Ecto neural progenitor cell (in vitro differentiated cells): ENCODE measurements at regions not wholly inside any gene's neighbourhood (a gene's known extent, or its start where the extent isn't known, plus 50 kb on each side); places are given as distances from the start of the nearest gene placed in this dataset.
"Not testable (repeated sequence)": the region's sequence is repeated elsewhere in the genome, so short reads cannot be mapped to it uniquely, and the experiment has no call there.

Experiments used
- DNase-seq: peaks from one replicate; pipeline ENCODE4 v3.0.0-alpha.2; 2018; ENCODE audit warnings: low spot score

DNA sequence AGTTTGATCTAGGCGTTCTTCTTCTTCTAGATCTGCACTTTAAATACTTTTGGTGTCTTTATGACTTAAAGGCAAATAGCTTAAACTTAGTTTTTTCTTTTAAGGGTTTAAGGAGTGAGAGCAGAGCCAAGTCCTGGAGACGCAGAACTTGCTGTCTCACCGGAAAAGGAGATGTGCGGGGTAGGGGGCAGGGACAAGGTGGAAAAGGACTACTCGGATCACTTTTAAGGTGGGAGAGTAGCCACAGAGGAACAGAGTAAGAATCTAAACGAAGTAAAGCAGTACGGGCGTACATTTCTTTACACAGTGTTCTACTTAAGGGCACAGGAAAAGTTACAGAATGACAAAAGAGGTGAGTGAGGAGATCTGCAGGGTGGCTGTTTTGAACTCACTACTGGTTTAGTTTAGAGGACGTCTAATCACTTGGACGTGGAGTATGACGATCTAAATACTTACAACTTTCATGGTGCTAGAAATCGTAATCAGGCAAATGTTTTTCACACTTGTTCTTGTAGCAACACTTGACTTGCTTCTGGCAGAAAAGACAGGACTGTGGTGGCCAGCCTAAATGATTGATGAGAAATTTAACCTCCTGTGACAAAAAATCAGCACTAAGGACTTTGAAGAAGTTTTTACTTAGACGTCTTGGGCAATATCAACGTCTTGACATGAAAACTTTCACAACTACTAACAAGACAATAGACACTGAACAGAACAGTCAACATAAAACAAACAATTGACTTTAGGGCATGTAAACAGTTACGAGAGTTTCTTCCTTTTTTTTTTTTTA, 127.0 kb downstream of the ART5 start:
- DNase-seq: not testable (repeated sequence)

DNA sequence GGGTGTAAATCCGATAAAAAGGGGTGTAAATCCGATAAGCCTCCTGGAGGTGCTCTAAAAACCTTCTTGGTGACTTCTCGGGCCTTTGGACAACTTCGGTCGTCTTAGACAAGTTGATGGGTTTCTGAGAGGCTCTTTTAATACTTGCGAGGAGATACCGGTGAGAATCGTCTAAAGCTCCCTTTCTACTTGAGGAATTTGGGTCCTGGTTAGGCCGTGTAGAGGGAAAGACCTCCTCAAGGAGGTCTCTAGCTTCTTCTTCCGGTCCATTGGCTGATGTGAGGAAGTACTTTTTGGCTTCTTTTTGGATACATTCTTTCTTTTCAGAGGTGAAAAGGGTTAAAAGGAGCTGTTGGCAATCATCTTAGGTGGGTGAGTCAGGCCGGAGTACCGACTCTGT, 128.5 kb downstream of the ART5 start:
- DNase-seq: not testable (repeated sequence)

DNA sequence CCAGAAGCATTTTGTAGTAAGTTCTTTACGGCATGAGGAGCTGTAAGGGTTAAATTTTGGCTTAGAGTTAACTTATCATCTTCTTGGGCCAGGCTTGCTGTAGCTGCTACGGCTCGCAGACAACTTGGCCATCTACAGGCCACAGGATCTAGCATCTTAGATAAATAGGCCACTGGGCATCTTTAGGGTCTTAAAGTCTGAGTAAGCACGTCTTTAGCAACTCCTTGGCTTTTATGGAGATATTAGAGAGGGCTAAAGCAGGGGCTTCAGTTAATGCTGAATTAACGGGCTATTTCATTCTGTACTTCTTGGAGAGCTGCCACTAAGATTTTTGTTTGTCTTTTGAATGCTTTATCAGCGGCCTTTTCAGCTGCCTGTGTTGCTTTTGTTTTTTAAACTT, 129.0 kb downstream of the ART5 start:
- not testable (repeated sequence) for DNase-seq

DNA sequence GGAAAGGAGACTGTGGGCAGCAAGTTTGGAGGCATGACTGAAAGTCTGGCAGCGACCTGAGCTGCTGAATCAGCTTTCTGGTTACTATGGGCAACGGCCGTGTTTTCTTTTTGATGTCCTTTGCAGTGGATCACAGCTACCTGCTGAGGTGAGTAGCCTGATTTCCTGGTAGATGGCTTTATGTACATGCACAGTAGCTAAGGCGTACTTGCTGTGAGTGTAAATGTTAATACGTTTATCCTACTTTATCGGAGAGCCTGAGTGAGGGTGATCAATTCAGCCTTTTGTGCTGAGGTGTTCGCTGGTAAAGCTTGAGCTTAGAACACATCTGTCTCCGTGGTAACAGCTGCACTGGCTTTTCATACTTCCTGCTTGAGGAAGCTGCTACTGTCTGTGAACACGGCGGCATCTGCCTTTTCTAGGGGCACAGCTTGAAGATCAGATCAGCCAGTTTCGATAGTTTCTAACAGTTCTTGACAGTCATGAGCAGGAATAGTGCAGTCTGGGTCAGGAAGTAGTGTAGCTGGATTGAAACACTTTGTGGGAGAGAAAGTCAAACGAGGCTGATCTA, 129.6 kb downstream of the ART5 start:
- DNase-seq: not testable (repeated sequence)

DNA sequence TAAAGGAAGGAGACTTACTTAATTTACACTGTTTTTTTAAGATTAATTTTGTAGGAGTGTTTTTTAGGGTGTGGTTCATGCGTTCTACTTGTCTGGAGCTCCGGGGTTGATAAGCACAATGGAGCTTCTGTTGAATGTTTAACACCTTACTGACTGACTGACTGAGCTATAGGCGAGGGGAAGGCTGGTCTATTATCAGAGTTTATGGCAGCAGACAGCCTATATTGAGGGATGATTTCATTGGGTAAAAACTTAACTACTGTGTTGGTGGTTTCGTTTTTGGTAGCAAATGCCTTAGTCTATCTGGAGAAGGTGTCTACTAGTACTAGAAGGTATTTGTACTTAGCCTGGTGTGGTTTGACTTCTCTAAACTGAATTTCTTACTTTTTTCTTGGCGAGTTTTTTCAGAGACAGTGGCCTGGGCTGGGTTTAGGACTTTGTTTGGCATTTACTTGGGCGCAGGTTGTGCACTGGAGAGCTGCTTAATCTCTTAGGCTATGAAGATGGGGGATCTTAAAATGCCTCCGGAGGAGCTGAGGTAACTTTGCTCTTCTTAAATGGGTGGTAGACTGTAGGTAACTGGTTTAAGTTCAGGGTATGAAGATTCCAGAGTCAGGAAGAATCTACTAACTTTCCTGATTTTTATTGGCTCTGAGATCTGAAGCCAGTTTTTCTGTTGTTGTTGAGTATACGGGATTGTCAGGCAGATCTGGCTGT, 130.2 kb downstream of the ART5 start:
- not testable (repeated sequence) for DNase-seq

DNA sequence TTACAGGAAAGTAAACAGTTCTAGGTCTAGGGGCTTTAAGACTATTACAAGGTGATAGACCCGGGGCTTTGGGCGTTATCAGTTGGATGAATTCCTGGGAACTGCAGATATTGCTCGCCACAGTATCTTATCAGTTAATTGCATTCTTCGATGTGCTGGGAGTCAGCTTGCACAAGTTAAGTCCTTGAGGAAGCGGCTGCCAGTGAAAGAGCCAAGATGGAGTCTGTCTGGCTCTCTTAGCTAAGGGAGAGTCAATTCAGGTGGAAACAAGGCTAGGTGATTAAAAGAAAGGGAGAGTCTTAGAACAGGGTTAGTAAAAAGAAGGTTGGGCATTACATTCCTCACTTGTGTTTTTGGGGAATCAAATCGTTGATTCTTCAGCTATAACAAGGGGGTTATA, 130.6 kb upstream of the ZNF195 start:
- DNase-seq: not testable (repeated sequence)

DNA sequence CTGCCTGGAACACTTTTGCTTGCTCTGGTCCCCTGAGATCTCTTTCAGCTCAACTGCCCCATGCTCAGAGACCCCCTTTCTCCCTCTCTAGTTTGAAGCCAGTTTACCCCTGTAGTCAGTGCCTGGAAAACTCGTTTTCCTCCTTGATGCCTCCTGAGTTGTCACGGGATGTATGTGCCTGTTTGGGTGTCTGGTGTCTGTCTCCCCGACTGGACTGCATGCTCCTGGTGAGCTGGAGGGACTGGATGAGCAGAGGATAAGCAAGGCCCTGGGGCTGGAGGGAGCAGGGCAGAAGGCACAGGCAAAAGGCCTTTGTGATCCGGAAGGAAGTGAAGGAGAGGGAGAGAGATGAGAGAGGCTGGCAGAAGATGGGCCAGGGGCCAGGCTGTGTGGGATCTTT, 120.3 kb upstream of the ZNF195 start:
- not testable (repeated sequence) for DNase-seq

DNA sequence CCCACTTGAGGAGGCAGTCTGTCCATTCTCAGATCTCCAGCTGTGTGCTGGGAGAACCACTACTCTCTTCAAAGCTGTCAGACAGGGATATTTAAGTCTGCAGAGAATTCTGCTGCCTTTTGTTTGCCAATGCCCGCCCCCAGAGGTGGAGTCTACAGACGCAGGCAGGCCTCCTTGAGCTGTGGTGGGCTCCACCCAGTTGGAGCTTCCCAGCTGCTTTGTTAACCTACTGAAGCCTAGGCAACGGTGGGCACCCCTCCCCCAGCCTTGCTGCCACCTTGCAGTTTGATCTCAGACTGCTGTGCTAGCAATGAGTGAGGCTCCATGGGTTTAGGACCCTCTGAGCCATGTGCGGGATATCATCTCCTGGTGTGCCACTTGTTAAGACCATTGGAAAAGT, 119.4 kb upstream of the ZNF195 start:
- DNase-seq: not testable (repeated sequence)

DNA sequence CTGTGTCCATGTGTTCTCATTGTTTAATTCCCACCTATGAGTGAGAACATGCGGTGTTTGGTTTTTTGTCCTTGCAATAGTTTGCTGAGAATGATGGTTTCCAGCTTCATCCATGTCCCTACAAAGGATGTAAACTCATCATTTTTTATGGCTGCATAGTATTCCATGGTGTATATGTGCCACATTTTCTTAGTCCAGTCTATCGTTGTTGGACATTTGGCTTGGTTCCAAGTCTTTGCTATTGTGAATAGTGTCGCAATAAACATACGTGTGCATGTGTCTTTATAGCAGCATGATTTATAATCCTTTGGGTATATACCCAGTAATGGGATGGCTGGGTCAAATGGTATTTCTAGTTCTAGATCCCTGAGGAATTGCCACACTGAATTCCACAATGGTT, 114.2 kb upstream of the ZNF195 start:
- not testable (repeated sequence) for DNase-seq

DNA sequence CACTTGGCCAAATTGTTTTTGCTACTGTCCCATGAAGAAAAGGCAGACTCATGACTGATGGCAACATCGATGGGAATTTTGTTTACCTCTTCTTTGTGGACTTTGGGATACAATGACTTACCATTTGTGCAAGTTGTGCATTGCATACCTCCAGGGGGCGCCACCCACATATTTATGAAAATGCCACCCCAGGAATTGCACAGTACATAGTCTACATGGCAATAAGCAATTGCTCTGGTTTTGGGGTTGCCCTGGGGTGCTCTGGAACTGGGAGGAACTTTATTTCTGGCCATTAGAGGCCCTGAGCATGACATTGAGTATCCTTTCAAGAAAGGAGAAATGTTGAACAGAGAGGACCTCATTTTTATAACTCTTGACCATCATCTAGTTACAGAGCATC, 109.1 kb upstream of the ZNF195 start:
- not testable (repeated sequence) for DNase-seq

DNA sequence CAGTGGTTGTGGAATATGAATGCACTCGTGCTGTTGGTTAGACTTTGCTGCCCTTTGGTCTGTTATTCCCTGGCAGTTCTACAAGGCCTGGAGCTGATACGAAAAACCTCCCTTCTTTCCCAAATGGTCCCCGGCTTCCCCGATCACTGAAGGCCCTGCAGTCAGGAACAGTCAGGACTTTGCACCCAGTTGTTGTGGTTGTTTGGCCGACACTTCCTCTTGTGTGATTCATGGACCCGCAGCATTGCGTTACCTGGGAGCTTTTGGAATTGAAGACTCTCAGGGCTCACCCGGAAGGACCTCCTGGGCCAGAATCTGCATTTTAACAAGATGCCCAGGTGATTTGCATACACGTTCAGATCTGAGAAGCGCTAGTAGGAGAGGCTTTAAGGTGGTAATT, 106.8 kb upstream of the ZNF195 start:
- DNase-seq: not testable (repeated sequence)

DNA sequence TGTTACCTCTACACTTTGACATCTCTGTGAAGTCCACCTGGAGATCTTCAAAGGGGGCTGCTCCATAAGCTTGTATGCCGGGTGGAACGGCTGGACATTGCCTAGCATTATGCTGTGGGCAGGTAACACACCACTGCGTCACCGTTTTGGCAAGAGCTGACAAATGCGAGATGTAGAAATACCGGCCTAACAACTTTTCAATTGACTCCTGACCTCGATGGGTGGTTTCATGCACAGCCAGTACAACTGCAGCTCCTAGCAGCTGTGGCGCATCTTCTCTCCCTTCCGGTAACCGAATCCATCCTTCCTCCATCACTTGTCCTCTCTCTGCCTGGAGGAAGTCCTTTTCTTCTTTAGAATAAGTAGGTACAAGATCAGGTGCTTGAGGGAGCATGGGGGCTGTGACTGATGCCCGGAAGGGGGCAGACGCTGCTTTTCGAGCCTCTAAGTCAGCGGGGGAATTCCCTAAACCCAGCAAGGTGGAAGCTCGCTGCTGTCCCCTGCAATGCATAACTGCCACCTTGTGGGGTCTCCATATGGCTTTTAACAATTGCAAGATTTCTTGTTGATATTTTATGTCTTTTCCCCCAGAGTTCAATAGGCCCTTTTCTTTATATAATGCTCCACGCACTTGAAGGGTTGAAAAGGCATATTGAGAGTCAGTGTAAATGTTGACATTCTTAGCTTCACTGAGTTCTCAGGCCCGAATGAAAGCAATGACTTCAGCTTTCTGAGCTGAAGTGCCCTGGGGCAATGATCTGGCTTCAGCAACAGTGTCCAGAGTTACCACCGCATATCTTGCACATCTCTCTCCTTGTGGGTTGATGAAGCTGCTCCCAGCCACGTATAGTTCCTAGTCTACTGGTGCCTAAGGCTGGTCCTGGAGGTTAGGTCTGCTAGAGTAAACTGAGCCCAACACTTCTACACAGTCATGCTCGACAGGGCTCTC, 98.3 kb upstream of the ZNF195 start:
- DNase-seq: not testable (repeated sequence)

DNA sequence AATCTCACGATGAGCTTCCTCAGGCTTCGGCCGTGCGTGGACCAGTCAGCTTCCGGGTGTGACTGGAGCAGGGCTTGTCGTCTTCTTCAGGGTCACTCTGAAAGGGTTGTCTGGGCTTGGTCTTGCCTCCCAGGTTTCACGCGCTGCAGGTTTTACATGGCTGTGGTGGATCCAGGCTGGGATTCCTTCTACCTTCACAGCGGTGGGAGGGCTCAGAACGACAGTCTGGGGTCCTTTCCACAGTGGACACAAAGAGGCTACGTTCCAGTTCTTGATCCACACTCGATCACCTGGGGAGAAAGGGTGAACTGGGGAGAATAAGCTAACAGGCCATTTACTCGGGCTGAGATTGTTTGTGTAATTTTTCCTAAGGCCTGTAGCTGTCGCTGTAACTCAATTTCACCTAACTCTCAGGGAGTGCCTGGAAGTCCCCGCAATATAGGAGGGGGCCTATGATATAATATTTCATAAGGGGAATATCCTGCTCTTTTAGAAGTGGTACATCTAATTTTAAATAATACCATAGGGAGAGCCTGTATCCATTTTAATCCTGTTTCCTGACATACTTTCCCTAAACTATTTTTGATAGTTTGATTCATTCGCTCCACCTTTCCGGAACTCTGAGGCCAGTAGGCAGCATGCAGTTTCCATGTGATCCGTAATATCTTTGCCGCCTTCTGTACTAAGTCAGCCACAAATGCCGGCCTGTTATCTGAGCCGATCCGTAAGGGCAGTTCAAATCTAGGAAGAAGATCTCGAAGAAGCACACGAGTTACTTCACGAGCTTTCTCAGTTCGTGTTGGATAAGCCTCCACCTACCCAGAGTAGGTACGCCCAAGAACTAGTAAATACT, 97.4 kb upstream of the ZNF195 start:
- not testable (repeated sequence) for DNase-seq

DNA sequence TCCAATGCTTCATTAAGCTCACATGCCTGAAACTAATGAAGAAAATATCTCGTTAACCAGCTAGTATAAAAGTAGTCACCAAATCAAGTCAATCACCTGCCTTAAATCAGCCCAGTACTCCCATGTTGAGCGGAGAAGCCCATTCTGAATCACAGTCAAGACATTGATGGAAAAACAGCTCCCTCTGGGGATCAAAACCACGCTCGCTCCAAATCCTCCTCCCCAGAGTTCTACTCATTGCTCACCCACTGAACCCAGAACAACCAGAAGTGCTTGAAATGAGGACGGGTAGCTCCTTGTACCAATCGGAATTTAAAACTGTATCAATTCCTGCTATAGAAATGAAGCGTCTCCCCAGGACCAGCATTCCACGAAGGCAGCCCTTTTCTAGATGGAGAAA, 90.0 kb upstream of the ZNF195 start:
- DNase-seq: not testable (repeated sequence)

DNA sequence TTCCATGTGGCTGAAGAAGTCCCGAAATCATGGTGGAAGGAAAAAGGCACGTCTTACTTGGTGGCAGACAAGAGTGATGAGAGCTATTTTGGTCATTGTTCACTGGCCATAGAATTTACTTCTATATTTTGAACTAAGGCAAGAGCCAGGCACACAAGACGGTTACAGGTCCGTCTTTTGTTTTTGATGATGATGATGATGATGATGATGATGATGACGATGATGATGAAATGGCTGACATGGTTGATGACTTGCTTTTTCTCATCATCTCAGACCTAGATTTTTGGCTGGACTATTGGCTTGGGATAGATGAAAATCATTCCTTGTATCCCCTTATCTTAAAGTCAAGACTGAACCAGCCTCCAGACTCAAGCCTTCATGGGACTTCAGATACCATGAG, 88.7 kb upstream of the ZNF195 start:
- not testable (repeated sequence) for DNase-seq

DNA sequence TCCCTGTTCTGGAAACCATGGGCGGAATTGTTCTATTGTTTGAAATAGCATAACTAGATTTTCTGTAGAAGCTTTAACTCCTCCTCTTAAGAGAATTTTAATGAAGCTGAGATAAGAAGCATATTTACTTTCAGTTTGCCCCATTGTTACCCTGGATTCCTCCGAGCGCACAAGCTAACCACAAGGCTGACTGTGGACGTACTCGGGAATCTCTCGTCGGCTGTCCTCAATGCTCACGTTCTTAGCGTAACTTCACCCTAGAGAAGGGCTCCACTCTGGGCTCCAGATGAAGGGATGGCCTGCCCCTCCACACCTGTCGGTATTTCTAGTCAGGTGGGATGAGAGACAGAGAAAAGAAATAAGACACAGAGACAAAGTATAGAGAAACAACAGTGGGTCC, 76.7 kb upstream of the ZNF195 start:
- not testable (repeated sequence) for DNase-seq

DNA sequence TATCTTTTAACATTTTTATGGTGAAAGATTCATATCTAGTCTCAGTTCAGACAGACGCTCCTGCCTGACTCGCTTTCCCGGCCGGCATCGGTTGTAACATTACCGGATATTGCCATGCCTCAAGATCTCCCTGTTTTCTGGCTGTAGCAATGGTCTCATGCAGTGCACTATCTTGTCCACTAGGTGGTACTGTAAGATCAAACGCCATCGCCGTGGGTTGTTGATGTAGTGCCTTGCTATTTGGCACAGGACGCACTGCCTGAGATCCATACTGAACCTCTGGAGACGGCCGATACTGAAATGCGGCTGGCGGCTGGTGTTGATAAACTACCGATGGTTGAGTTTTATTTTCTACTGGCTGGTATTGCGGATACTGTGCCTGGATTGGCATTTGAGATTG, 75.9 kb upstream of the ZNF195 start:
- peak; percentile 52 for DNase-seq

DNA sequence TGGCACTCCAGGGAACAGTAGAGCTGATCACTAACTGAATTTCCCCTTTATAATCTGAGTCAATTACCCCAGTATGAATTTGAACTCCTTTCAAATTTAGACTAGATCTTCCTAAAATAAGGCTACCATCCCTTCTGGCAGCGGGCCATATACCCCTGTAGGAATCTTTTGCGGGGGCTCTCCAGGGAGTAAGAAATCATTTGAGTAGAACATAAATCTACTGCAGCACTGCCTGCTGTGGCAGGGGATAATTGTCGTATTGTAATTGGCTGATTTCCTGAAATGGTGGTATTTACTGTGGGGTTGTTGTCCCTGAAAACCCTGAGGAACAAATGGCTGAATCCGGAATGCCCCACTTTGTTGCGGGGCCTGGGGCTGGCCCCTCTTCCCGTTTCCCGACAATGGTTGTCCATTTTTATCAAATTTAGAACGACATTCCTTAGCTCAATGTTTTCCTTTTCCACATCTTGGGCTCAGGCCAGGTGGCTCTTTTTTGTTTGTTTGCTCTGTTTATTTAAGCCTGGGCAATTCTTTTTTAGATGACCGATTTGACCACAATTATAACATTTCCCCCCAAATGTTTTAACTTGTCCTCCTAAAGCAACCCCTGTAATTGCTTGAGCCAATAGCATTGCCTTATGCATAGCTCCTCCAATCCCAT, 74.8 kb upstream of the ZNF195 start:
- DNase-seq: not testable (repeated sequence)

DNA sequence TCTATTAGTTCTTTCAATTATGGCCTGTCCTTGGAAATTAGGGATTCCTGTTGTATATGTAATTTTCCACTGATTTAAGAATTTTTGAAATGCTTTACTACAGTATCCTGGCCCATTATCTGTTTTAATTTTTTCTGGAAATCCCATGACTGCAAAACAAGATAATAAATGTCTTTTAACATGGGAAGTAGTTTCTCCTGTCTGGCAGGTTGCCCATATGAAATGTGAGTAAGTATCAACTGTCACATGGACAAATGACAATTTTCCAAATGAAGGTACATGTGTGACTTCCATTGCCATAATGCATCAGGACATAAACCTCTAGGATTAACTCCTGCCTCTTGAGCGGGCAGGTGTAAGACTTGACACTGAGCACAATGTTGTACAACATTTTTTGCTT, 71.9 kb upstream of the ZNF195 start:
- not testable (repeated sequence) for DNase-seq

DNA sequence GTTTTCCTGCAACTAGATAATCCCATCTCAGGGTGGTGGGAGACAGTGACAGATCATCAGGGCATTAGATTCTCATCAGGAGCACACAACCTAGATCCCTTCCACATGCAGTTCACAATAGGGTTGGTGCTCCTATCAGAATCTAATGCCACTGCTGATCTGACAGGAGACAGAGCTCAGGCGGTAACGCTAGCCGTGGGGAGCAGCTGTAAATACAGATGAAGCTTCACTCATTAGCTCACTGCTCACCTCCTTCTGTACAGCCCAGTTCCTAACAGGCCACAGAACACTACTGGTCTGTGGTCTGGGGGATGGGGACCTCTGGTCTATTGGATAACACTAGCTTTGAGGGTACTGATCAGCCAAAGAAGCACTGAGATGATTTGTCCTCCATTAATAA, 66.6 kb upstream of the ZNF195 start:
- not testable (repeated sequence) for DNase-seq

DNA sequence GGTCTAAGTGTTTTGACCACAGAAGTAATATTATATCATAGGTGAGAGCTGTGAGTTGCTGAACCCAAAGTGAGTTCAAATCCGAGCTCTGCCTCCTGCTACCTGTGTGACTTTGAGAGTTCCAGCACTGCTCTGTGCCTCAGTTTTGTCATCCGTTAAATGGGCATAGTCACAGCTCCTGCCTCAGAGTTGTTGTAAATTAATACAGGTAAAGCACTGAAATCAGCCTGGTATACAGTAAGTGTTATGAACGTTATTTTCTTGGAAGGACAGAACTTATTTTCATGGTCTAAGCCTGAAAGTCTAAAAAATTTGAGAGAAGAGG, 65.4 kb upstream of the ZNF195 start:
- not testable (repeated sequence) for DNase-seq
